Trophoblast cell (in vitro differentiated cells and primary cell): ENCODE measurements at regions not wholly inside any gene's neighbourhood (a gene's known extent, or its start where the extent isn't known, plus 50 kb on each side); places are given as distances from the start of the nearest gene placed in this dataset.

ENCODE experiments used
- DNase-seq, 2 donors: peaks; one replicate each; pipeline ENCODE4 v3.0.0-alpha.2; 2016
- H2AFZ ChIP-seq: 2 replicates; pipeline ENCODE4 v1.6.1; 2013; ENCODE audit warnings: low read length, moderate library complexity, mild to moderate bottlenecking; ENCODE audit not compliant: insufficient read depth, poor library complexity
- H2AK5ac ChIP-seq: 2 replicates; pipeline ENCODE4 v1.6.1; 2013; ENCODE audit warnings: mild to moderate bottlenecking, low read length
- H2BK120ac ChIP-seq: 2 replicates; pipeline ENCODE4 v1.6.1; 2013; ENCODE audit warnings: low read length, mild to moderate bottlenecking, moderate library complexity; ENCODE audit not compliant: insufficient read depth, poor library complexity
- H2BK12ac ChIP-seq: 2 replicates; pipeline ENCODE4 v1.6.1; 2013; ENCODE audit warnings: mild to moderate bottlenecking, low read length, moderate library complexity
- H2BK5ac ChIP-seq: 2 replicates; pipeline ENCODE4 v1.6.1; 2013; ENCODE audit warnings: low read length, low read depth, moderate library complexity, mild to moderate bottlenecking; ENCODE audit not compliant: poor library complexity
- H3K14ac ChIP-seq: 2 replicates; pipeline ENCODE4 v1.6.1; 2013; ENCODE audit warnings: mild to moderate bottlenecking, low read length
- H3K18ac ChIP-seq: 2 replicates; pipeline ENCODE4 v1.6.1; 2013; ENCODE audit warnings: mild to moderate bottlenecking, low read length
- H3K23ac ChIP-seq: 2 replicates; pipeline ENCODE4 v1.6.1; 2013; ENCODE audit warnings: low read length
- H3K27ac ChIP-seq: 2 replicates; pipeline ENCODE4 v1.5.1; 2013; ENCODE audit warnings: low read depth, mild to moderate bottlenecking, inconsistent platforms, low read length, moderate library complexity
- H3K27me3 ChIP-seq: 2 replicates; pipeline ENCODE4 v1.6.1; 2013; ENCODE audit warnings: inconsistent platforms, mild to moderate bottlenecking, low read length, moderate library complexity; ENCODE audit not compliant: insufficient read depth
- H3K36me3 ChIP-seq, 2 experiments: 1 replicate in 1 of 2; 2 replicates in 1 of 2; pipeline ENCODE4 v1.6.1; 2013; ENCODE audit warnings: low read length in 2 of 2, mild to moderate bottlenecking in 2 of 2, moderate library complexity in 1 of 2; ENCODE audit not compliant: insufficient read depth in 2 of 2, control insufficient read depth in 1 of 2
- H3K4ac ChIP-seq: 2 replicates; pipeline ENCODE4 v1.6.1; 2013; ENCODE audit warnings: low read depth, mild to moderate bottlenecking, low read length, moderate library complexity
- H3K4me1 ChIP-seq, 2 experiments: 1 replicate in 1 of 2; 2 replicates in 1 of 2; pipeline ENCODE4 v1.6.1; 2013; ENCODE audit warnings: low read length in 2 of 2, mild to moderate bottlenecking in 2 of 2, moderate library complexity in 1 of 2; ENCODE audit not compliant: insufficient read depth in 2 of 2, control insufficient read depth in 1 of 2
- H3K4me2 ChIP-seq: 2 replicates; pipeline ENCODE4 v1.6.1; 2013; ENCODE audit warnings: inconsistent platforms, mild to moderate bottlenecking, low read length, moderate library complexity
- H3K4me3 ChIP-seq: 2 replicates; pipeline ENCODE4 v1.5.1; 2013; ENCODE audit warnings: mild to moderate bottlenecking, low read depth, low read length, inconsistent platforms
- H3K79me1 ChIP-seq: one replicate; pipeline ENCODE4 v1.6.1; 2013; ENCODE audit warnings: low read length
- H3K79me2 ChIP-seq: 2 replicates; pipeline ENCODE4 v1.6.1; 2013; ENCODE audit warnings: low read length, mild to moderate bottlenecking; ENCODE audit not compliant: control insufficient read depth, insufficient read depth, poor library complexity
- H3K9ac ChIP-seq: 2 replicates; pipeline ENCODE4 v1.6.1; 2013; ENCODE audit warnings: mild to moderate bottlenecking, low read length
- H3K9me3 ChIP-seq: 2 replicates; pipeline ENCODE4 v1.6.1; 2013; ENCODE audit warnings: low read depth, mild to moderate bottlenecking, control low read depth, inconsistent platforms, low read length; ENCODE audit not compliant: insufficient read depth
- H4K12ac ChIP-seq: 2 replicates; pipeline ENCODE4 v1.6.1; 2013; ENCODE audit warnings: low read depth, mild to moderate bottlenecking, low read length, moderate library complexity
- H4K8ac ChIP-seq: 2 replicates; pipeline ENCODE4 v1.6.1; 2013; ENCODE audit warnings: low read depth, mild to moderate bottlenecking, low read length, moderate library complexity
- H4K91ac ChIP-seq: one replicate; pipeline ENCODE4 v1.6.1; 2013; ENCODE audit warnings: low read depth, mild to moderate bottlenecking, low read length, moderate library complexity
- WGBS: extraction: QIAGEN DNeasy Blood & Tissue Kit; methylation state at CpG from one replicate; pipeline ENCODE4 v1.1.7; 2013; ENCODE audit warnings: missing lambda C conversion rate; ENCODE audit not compliant: insufficient read length, insufficient coverage; ENCODE audit errors: extremely low coverage; 5-methylcytosine and 5-hydroxymethylcytosine counted together

GRCh38 chr18:55076643-55077218 lies 117.5 kb upstream of the CCDC68 start:
- Histone ChIP-seq H2BK120ac (no peak overlapping the region), H3K23ac (no peak overlapping the region), H3K9ac (no peak overlapping the region), H3K27me3 (no peaks in the 10 kb centered on the region), H2AK5ac (no peak overlapping the region), H3K36me3 (no peaks in the 10 kb centered on the region), H4K91ac (no peak overlapping the region), H3K9me3 (no peaks in the 10 kb centered on the region), H2BK12ac (peak overlapping the region; percentile 67), H2BK5ac (no peak overlapping the region), H3K4me2 (no peak overlapping the region), H3K79me1 (no peaks in the 10 kb centered on the region), H2AFZ (no peak overlapping the region), H3K79me2 (no peaks in the 10 kb centered on the region), H3K18ac (no peak overlapping the region), H3K4me3 (no peak overlapping the region), H3K14ac (no peak overlapping the region), H3K27ac (peak overlapping the region; percentile 44), H4K8ac (no peak overlapping the region), H4K12ac (no peak overlapping the region), H3K4me1 (peaks cover 4 to 7% of the 10 kb centered on the region in 2 experiments), H3K4ac (no peak overlapping the region)
- DNase-seq: peak in 1 of 2 donors; percentile 12
- WGBS: no CpG with 5 or more reads among the region's 6 CpGs

GRCh38 chr18:55073834-55074233 lies 114.6 kb upstream of the CCDC68 start:
- H2AK5ac ChIP-seq: no peak overlapping the region
- no peak overlapping the region for H4K8ac ChIP-seq
- H3K4me2 ChIP-seq: no peak overlapping the region
- no peak overlapping the region for H2AFZ ChIP-seq
- no peak overlapping the region for H2BK120ac ChIP-seq
- no peak overlapping the region for H3K18ac ChIP-seq
- no peak overlapping the region for H2BK12ac ChIP-seq
- no peak overlapping the region for H4K12ac ChIP-seq
- H3K27me3 ChIP-seq: no peaks in the 10 kb centered on the region
- no peak overlapping the region for H4K91ac ChIP-seq
- H3K14ac ChIP-seq: no peak overlapping the region
- H3K79me1 ChIP-seq: no peaks in the 10 kb centered on the region
- H3K4me3 ChIP-seq: no peak overlapping the region
- no peak overlapping the region for H3K27ac ChIP-seq
- no peak for DNase-seq
- no peaks in the 10 kb centered on the region for H3K36me3 ChIP-seq
- H3K9me3 ChIP-seq: no peaks in the 10 kb centered on the region
- H3K4me1 ChIP-seq: peaks cover 4 to 7% of the 10 kb centered on the region in 2 experiments
- H3K9ac ChIP-seq: no peak overlapping the region
- H3K23ac ChIP-seq: no peak overlapping the region
- H2BK5ac ChIP-seq: no peak overlapping the region
- H3K79me2 ChIP-seq: no peaks in the 10 kb centered on the region
- no peak overlapping the region for H3K4ac ChIP-seq

GRCh38 chr18:55073116-55073515 lies 113.9 kb upstream of the CCDC68 start:
- H3K36me3 ChIP-seq: no peaks in the 10 kb centered on the region
- H3K9ac ChIP-seq: no peak overlapping the region
- H3K23ac ChIP-seq: no peak overlapping the region
- no peak overlapping the region for H2BK12ac ChIP-seq
- H2BK5ac ChIP-seq: no peak overlapping the region
- H3K4me2 ChIP-seq: no peak overlapping the region
- H3K27me3 ChIP-seq: no peaks in the 10 kb centered on the region
- WGBS: no CpG with 5 or more reads among the region's 4 CpGs
- no peak overlapping the region for H3K18ac ChIP-seq
- no peaks in the 10 kb centered on the region for H3K79me2 ChIP-seq
- peaks cover 2 to 5% of the 10 kb centered on the region in 2 experiments for H3K4me1 ChIP-seq
- no peak overlapping the region for H2AK5ac ChIP-seq
- no peak overlapping the region for H4K8ac ChIP-seq
- peak in 1 of 2 donors; percentile 16 for DNase-seq
- H3K4me3 ChIP-seq: no peak overlapping the region
- no peak overlapping the region for H3K14ac ChIP-seq
- no peak overlapping the region for H4K12ac ChIP-seq
- H2AFZ ChIP-seq: no peak overlapping the region
- no peaks in the 10 kb centered on the region for H3K79me1 ChIP-seq
- H4K91ac ChIP-seq: no peak overlapping the region
- no peak overlapping the region for H3K27ac ChIP-seq
- H2BK120ac ChIP-seq: no peak overlapping the region
- no peaks in the 10 kb centered on the region for H3K9me3 ChIP-seq
- no peak overlapping the region for H3K4ac ChIP-seq

DNA sequence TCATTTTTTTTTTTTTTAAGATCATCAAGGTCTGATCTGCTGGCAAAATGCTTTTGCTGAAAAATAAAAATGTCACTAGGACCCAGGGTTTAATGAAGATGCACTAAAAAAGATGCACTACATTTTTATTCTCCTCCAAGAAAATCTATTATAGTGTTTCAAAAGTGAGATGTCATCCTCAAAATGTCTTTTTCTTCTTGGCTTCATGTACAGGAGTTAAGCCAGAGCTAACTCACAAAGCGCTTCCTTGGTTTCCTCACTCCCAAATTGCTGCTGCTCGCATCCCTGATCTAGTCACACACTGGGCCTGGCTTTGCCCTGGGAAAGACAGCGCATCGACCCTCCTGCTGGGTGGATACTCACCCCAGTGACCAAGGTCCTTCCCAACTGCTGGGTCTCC lies 113.4 kb upstream of the CCDC68 start:
- WGBS: no CpG with 5 or more reads among the region's 4 CpGs
- no peak overlapping the region for H2BK120ac ChIP-seq

More for the DNA sequence above, 113.4 kb upstream of the CCDC68 start:
- H3K79me1 ChIP-seq: no peaks in the 10 kb centered on the region
- no peak overlapping the region for H4K91ac ChIP-seq
- H2BK12ac ChIP-seq: no peak overlapping the region
- no peaks in the 10 kb centered on the region for H3K9me3 ChIP-seq
- no peak overlapping the region for H3K18ac ChIP-seq
- no peak overlapping the region for H3K27ac ChIP-seq
- no peak overlapping the region for H3K23ac ChIP-seq
- H3K36me3 ChIP-seq: no peaks in the 10 kb centered on the region
- H3K14ac ChIP-seq: no peak overlapping the region
- no peak overlapping the region for H2AFZ ChIP-seq
- H3K79me2 ChIP-seq: no peaks in the 10 kb centered on the region
- peaks cover 2 to 5% of the 10 kb centered on the region in 2 experiments for H3K4me1 ChIP-seq
- H4K12ac ChIP-seq: no peak overlapping the region
- H2AK5ac ChIP-seq: no peak overlapping the region
- H2BK5ac ChIP-seq: no peak overlapping the region
- H3K9ac ChIP-seq: no peak overlapping the region
- no peak overlapping the region for H4K8ac ChIP-seq
- H3K4me2 ChIP-seq: no peak overlapping the region
- no peak for DNase-seq
- H3K27me3 ChIP-seq: no peaks in the 10 kb centered on the region
- H3K4me3 ChIP-seq: no peak overlapping the region
- no peak overlapping the region for H3K4ac ChIP-seq
